GM18502 (cell line): ENCODE measurements at regions not wholly inside any gene's neighbourhood (a gene's known extent, or its start where the extent isn't known, plus 50 kb on each side); places are given as distances from the start of the nearest gene placed in this dataset.

ENCODE experiments used
- ATAC-seq: cut with Tn5 transposase; IDR thresholded peaks from one replicate; pipeline ENCODE4 v1.9.1; 2021; ENCODE audit warnings: mild to moderate bottlenecking; ENCODE audit not compliant: unreplicated experiment, poor library complexity

DNA sequence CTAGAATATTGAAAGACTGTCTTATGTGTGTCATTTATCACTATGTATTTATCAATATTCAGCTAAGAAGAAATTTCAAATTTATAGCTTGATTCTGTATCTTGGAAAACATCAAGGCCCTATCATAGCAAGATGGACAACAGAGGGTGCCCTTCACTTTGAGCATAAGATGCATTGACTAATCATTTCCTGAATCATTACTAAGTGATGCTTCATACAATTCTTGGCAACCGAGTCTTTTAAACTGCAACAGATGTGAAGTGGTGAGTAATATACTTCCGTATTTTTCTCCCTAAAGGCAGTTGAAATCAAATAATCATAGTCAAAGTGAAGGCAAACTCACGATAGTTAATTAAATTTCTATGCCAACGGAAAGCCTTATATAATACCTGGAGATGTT is 318.6 kb upstream of the RGMB start:
- no peak for ATAC-seq

- ATAC-seq = no peak
Observed at GRCh38 chr5:98455665-98456064, 317.8 kb upstream of the RGMB start.

DNA sequence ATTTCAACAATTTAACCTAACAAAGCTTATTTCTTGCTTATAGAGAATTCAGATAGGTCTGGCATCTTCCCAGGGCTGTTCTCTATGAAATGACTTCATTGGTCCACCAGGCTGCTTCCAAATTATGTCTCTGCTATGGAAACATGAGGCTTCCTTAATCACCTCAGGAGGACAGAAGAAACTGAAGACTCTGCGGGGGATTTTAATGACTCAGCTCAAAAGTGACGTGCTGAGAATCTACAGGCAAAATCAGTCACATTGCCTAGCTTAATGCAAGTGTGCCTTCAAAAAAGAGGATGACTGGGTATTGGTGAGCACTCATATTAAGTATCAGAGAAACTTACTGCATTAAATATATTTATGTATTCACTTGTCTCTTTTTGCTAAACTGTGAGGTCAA is 315.5 kb upstream of the RGMB start:
- ATAC-seq = no peak

- ATAC-seq = no peak
Observed at GRCh38 chr5:98458726-98459125, 314.7 kb upstream of the RGMB start.

DNA sequence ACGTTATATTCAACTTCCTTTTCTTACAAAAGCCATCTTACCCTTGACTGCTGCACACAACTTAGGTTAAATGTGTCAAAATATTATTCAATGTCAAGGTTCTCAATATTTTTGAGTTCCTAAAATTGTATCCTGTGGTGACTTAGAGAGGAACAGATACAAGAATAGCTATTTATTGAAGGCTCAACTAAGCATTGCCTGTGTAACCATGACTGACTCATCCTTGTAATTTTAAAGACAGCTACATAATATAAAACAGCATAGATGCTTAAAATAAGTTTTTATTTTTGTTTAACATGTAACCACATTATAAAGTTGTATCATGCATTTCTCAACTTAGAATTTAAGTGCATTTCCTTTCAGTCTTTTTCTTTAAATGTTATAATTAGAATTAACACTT is 312.9 kb upstream of the RGMB start:
- ATAC-seq = no peak

GRCh38 chr5:98461485-98461884 is 312.0 kb upstream of the RGMB start:
- no peak for ATAC-seq

DNA sequence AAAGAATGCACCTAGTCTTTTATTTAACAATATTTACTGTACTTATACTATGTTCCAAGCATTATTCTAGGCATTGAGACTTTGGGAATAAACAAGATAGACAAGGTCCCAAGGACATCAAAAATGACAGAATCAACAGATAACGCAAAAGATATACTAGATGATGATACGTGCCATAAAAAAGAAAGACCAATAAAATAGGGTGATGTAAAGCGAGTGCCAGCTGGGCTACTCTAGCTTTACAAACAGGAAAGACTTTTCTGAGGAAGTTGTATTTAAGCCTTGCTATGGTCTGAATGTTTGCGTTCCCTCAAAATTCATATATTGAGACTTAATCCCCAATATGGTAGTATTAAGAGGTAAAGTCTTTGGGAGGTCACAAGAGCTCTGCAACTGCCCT is 310.2 kb upstream of the RGMB start:
- no peak for ATAC-seq

DNA sequence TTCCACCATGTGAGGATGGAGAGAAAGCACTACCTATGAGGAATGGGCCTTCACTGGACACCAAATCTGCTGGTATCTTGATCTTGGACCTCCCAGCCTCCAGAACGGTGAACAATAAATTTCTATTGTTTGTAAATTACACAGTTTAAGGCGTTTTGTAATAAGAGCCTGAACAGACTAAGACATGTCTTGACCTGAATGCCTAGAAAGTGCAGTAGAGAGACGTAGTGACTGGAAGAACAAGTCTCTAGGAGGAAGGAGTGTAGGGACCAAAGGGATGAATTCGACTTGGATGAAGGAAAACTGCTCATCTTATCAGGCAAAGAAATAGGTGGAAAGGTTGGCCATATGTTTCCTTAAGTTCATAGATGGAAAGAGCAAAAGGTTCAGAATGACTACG is 309.8 kb upstream of the RGMB start:
- no peak for ATAC-seq

DNA sequence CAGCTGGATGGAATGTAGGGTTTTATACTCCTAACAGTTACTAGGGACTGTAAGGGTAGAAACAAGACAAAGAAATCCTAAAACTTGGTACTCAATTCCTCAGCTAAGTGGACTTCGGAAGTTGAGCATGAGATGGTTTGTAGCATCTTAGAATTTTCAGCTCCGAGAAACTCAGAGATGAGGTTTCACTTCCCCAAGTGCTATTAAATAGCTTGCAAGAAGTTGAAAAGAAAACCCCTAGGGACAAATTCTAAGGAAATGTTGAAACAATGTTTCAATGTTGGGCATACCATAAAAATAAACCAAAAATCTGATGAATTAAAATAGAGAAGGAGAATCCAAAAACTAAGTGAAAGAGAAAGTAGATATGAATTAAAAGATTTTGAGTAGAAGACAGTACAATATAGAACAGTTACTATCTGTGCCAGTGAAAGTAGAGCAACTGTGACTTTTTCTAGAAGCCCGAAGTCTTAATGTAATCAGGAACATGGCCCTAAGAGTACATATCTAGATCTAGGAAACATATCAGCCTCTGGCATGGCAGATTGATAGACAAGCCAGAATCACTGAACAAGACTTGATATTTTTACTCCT is 308.6 kb upstream of the RGMB start:
- peak; percentile 94 for ATAC-seq

GRCh38 chr5:98468188-98468869 is 305.1 kb upstream of the RGMB start:
- no peak for ATAC-seq

DNA sequence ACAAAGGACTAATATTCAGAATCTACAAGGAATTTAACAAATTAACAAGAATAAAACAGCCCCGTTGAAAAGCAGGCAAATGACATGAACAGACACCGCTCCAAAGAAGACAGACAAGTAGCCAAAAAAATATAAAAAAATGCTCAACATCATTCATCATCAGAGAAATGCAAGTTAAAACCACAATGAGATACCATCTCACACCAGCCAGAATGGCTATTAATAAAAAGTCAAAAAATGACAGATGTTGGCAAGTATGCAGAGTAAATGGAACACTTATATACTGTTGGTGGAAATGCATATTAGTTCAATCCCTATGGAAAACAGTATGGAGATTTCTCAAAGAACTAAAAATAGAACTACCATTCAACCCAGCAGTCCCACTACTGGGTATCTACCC is 302.7 kb upstream of the RGMB start:
- no peak for ATAC-seq

GRCh38 chr5:98471458-98471857 is 302.0 kb upstream of the RGMB start:
- ATAC-seq = no peak

GRCh38 chr5:98474216-98474615 is 299.2 kb upstream of the RGMB start:
- no peak for ATAC-seq

GRCh38 chr5:98474782-98475181 is 298.7 kb upstream of the RGMB start:
- no peak for ATAC-seq

DNA sequence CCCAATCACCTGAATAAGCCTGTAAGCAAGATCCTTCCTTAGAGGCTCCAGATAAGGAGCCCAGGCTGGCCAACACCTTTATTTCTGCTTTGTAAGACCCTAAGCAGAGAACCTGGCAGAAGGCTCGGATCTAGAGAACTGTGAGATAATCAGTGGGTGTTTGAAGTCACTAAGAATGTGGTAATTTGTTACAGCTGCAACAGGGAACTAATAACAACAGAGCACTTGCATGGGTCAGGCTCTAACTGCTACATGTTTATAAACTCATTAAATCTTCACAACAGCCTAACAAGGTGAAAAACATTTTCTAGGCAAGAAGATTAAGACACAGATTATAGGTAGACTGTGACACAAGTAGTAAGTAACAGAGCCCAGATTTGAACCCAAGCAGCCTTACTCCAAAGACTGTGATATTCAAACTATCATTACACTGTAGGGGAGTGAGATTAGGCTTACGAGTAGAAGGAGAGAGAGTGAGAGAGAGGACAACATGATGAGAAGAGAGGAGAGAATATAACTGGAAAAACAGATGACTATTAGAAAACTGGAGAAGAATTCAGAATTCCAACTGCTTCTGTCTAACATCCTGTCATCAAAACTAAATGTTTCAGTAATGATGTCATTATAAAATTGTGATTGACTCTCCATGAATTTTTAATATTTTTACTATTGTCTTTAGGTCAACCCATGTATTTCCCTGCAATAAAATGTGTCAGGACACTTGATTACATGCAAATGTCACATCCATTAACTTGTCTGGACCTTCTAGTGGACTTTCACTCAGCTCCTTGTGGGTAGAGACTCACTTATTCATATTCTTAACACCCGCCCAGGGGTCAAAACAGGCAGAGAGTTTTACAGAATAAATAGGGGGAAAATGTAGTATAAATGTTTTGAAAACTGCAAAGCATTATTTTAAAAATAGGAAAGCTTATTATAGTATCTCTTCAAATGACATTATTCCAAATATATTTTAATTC is 290.9 kb upstream of the RGMB start:
- no peak for ATAC-seq

- ATAC-seq = no peak
Observed at GRCh38 chr5:98483301-98483685, 290.2 kb upstream of the RGMB start.

DNA sequence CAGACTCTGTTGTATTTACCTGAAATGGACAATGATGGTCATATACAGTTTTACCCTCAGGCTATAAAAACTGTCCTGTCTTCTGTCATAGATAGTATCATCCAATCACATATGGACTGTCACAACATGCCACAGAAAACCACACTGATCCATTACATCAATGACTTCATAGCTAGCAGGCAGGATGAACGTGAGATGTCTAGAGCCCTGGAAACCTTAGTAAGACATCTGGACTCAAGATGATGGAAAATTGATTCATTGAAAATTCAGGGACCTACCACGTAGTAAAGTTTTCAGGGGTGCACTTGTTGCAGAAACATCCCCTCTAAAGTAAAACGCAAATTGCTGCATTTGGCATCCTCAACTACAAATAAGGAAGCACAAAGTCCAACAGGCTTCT is 284.4 kb upstream of the RGMB start:
- no peak for ATAC-seq

- ATAC-seq = no peak
Observed at GRCh38 chr5:98490348-98490747, 283.1 kb upstream of the RGMB start.

GRCh38 chr5:98492258-98492657 is 281.2 kb upstream of the RGMB start:
- no peak for ATAC-seq

- no peak for ATAC-seq
Observed at GRCh38 chr5:98497418-98497817, 276.0 kb upstream of the RGMB start.

DNA sequence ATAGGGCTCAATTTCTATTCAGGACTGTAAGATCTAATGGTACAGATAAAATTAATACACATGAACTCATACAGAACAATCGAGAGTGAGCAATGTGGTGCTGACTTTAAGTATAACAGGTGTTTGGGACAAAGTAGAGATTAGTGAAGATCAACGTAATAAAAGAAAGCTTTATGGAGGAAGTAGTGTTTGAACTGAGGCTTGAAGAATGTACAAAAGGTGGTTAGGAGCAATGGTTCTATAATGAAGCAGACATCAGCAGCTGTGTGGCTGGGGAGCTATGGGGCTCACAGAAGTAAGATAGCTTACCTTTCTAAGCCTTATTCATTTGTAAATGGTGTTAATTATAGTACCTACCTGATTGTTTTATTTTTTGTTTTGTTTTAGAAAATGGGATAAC is 275.4 kb upstream of the RGMB start:
- ATAC-seq = no peak
